GM19035 (cell line): ENCODE measurements at regions not wholly inside any gene's neighbourhood (a gene's known extent, or its start where the extent isn't known, plus 50 kb on each side); places are given as distances from the start of the nearest gene placed in this dataset.
"Not testable (repeated sequence)": the region's sequence is repeated elsewhere in the genome, so short reads cannot be mapped to it uniquely, and the experiment has no call there.

ENCODE experiments used
- ATAC-seq: cut with Tn5 transposase; IDR thresholded peaks from one replicate; pipeline ENCODE4 v1.9.1; 2021; ENCODE audit not compliant: unreplicated experiment

DNA sequence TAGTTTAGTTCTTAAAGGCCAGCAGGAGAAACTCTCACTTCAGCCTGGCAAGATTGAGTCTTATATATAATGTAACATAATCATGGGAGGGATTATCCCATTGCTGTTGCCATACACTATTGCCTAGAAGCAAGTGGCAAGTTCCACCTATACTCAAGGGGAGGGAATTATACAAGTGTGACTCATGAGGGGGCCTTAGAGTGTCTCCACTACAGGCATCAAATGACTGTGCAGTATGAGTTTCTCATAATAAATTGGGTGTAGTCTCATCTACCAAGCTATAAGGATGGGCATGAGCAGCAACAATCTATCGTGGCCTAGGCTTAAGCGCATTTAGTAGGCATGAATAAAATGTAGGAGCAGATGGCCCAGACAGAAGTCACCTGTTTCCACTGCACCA lies 89.1 kb upstream of the C1GALT1C1 start:
- ATAC-seq = no peak

DNA sequence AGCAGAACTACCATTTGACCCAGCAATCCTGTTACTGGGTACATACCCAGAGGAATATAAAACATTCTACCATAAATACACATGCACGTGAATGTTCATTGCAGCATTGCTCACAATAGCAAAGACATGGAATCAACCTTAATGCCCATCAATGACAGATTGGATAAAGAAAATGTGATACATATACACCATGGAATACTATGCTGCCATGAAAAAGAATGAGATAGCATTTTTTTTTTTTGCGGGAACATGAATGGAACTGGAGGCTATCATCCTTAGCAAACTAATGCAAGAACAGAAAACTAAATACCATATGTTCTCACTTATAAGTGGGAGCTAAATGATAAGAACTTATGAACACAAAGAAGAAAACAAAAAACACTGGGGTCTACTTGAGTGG lies 72.5 kb upstream of the C1GALT1C1 start:
- ATAC-seq = not testable (repeated sequence)

DNA sequence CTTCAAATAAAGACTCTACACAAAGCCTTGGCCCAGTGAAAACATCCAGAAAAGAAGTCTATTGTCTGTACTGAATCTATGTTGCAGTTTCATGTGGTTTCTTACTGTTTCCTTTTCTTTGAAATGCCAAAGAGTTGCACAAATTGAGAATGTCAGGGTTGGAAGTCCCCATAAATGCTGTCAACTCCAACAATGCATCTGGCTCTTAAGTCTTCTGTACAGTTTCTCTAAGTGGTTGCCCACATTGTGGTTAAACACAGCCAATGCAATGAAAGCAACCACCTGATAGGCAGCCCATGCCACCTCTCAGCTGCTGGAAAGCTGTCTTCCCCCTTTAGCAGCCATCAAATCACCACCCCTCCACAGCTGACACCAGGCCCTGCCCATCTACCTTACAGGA lies 67.2 kb upstream of the C1GALT1C1 start:
- ATAC-seq = peak; percentile 82

DNA sequence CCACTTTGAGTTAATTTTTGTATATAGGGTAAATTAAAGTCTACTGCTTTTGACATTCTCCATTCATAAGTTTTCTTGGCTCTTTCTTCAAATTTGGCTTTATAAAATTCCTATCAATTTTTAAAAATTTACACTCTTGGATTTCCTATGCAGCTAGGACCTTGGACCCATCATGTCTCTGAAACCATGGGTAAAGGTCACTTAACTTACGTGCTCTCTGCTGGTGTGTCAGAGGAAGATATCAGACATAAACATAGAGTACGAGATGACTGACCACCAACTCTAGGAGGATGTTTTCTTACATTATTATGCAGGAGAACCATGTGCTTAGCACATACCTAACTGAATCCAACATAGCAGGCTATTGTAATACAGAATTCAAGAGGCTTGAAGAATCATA lies 62.5 kb upstream of the C1GALT1C1 start:
- no peak for ATAC-seq

DNA sequence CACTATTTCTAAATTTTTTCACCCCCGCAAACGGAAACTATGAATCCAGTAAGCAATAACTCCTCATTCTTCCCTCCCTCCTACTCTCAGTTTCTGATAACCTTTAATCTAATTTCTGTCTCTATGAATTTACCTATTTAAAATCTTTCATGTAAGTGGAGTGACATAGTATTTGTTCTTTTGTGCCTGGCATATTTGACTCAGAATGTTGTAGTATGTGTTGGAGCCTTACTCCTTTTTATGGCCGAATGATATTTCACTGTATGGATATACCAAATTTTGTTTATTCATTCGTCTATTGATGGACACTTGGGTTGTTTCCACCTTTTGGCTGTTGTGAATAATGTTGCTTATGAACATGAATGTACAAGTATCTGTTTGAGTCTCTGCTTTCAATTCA lies 61.1 kb upstream of the C1GALT1C1 start:
- no peak for ATAC-seq

DNA sequence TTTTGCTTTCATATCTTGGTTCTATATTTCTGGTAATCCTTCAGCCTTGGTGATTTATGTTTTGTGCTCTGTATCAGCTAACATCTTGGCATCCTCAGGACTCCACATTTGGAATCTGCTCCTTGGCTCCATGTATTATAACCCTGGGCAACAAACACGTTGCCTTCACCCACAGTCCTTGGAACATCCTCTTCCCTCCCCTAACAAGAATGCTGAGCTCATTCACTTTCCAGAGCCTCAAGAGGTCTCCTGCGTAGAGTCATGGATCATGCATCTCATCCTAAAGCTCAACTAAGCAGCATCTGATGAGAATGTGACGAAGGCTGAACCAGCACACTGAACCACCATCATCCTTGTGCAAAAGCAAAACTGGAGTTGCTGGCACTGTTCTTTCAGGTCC lies 60.5 kb upstream of the C1GALT1C1 start:
- no peak for ATAC-seq

DNA sequence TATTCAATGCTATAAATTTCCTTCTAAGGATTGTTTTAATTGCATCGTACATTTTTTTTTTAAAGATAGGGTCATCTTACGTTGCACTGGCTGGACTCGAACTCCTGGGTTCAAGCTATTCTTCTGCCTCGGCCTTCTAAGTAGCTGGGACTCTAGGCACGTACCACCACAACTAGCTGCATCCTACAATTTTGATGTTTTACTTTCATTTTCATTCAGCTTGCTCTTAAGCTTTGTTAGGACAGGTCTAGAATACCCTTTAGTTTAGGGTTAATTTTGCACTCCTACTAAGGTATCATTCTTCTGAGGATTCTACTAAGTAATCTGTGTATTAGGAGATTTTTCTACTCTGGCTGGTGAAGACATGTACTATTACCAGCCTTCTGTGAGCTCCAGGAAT lies 50.2 kb upstream of the C1GALT1C1 start:
- no peak for ATAC-seq
